Lung (tissue), 11 donors: ENCODE measurements at regions not wholly inside any gene's neighbourhood (a gene's known extent, or its start where the extent isn't known, plus 50 kb on each side); places are given as distances from the start of the nearest gene placed in this dataset.

ENCODE experiments used
- ATAC-seq: fragments of 200-7000 bp; cut with Tn5 transposase; one replicate; pipeline ENCODE4 v1.9.1; 2020; ENCODE audit warnings: moderate number of reproducible peaks; ENCODE audit not compliant: insufficient read depth, low FRiP score
- DNase-seq, 3 donors: peaks; one replicate each; pipeline ENCODE4 v3.0.0-alpha.2; 2013 to 2017
- H3K27ac ChIP-seq, 2 donors: one replicate each; pipeline ENCODE4 v1.5.1; 2013; ENCODE audit warnings: mild to moderate bottlenecking in 2 of 2, moderate library complexity in 2 of 2, control low read depth in 1 of 2, inconsistent platforms in 1 of 2, low read depth in 1 of 2, low read length in 1 of 2
- H3K27me3 ChIP-seq, 3 donors: one replicate each; pipeline ENCODE4 v1.5.1; 2013; ENCODE audit warnings: low read length in 2 of 3; ENCODE audit not compliant: control insufficient read depth in 3 of 3, insufficient read depth in 3 of 3
- H3K36me3 ChIP-seq, 4 donors: one replicate each; pipeline ENCODE4 v1.5.1; 2013; ENCODE audit warnings: low read length in 4 of 4, mild to moderate bottlenecking in 1 of 4, moderate library complexity in 1 of 4; ENCODE audit not compliant: control insufficient read depth in 4 of 4, insufficient read depth in 4 of 4
- H3K4me1 ChIP-seq, 5 donors: one replicate each; pipeline ENCODE4 v1.5.1; 2013; ENCODE audit warnings: low read length in 5 of 5, mild to moderate bottlenecking in 2 of 5, moderate library complexity in 1 of 5; ENCODE audit not compliant: control insufficient read depth in 5 of 5, insufficient read depth in 5 of 5
- H3K4me3 ChIP-seq: one replicate; pipeline ENCODE4 v1.5.1; 2013; ENCODE audit warnings: mild to moderate bottlenecking, control low read depth, moderate library complexity
- H3K9ac ChIP-seq, 2 donors: one replicate each; pipeline ENCODE4 v1.5.1; 2013; ENCODE audit warnings: low read length in 2 of 2, control low read depth in 1 of 2; ENCODE audit not compliant: insufficient read depth in 1 of 2
- H3K9me3 ChIP-seq, 4 donors: one replicate each; pipeline ENCODE4 v1.5.1; 2013; ENCODE audit warnings: low read length in 3 of 4, mild to moderate bottlenecking in 1 of 4, moderate library complexity in 1 of 4; ENCODE audit not compliant: control insufficient read depth in 4 of 4, insufficient read depth in 3 of 4
- WGBS, 2 donors: extraction: QIAGEN DNeasy Blood & Tissue Kit; methylation state at CpG; one replicate each; pipeline ENCODE4 v1.1.7; 2013; 5-methylcytosine and 5-hydroxymethylcytosine counted together
- TF ChIP-seq, protein P1 (sequence below): IDR thresholded peaks from 2 replicates; pipeline ENCODE4 v1.5.1; 2012; ENCODE audit warnings: mild to moderate bottlenecking; ENCODE audit errors: control extremely low read depth, extremely low read depth
- donor health status: control.
- donor health status: control.
- donor health status: Bipolar disorder and iron deficiency.
- donor health status: healthy.
- donor health status: DM: yes; HTN: yes; CAD: no.

DNA sequence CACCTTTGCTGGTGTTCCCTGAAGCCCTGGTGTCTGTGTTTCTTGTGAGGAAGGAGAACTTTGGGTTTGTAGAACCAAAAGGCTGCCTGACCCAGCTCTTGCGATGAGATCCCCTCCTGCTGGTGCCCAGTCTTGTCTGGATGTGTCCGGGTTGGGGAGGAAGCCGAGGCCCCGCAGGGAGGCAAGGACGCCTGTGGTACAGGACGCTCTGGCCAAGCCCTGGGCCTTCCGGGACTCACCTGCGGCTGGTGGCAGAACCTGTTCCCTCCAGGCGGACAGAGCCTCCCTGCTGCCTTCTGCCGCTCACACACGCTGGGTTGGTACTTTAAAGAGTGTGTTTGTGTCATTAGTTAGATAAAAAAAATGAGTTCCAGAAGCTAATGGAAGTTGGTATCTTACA, 616.2 kb downstream of the GALR1 start:
- H3K9ac ChIP-seq, result no peak overlapping the region
- H3K27ac ChIP-seq, result no peak overlapping the region
- TF ChIP-seq, protein P1, sequence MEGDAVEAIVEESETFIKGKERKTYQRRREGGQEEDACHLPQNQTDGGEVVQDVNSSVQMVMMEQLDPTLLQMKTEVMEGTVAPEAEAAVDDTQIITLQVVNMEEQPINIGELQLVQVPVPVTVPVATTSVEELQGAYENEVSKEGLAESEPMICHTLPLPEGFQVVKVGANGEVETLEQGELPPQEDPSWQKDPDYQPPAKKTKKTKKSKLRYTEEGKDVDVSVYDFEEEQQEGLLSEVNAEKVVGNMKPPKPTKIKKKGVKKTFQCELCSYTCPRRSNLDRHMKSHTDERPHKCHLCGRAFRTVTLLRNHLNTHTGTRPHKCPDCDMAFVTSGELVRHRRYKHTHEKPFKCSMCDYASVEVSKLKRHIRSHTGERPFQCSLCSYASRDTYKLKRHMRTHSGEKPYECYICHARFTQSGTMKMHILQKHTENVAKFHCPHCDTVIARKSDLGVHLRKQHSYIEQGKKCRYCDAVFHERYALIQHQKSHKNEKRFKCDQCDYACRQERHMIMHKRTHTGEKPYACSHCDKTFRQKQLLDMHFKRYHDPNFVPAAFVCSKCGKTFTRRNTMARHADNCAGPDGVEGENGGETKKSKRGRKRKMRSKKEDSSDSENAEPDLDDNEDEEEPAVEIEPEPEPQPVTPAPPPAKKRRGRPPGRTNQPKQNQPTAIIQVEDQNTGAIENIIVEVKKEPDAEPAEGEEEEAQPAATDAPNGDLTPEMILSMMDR, result no peak
- H3K9me3 ChIP-seq, result no peaks in the 10 kb centered on the region
- H3K27me3 ChIP-seq, result no peaks in the 10 kb centered on the region
- WGBS, 2 donors, result 93 to 96% methylated on average over 11 of the region's 11 CpGs
- no peaks in the 10 kb centered on the region for H3K36me3 ChIP-seq
- H3K4me3 ChIP-seq, result no peak overlapping the region
- ATAC-seq (no peak), DNase-seq (no peak)
- peaks cover 0 to 1% (median 0%) of the 10 kb centered on the region in 5 donors for H3K4me1 ChIP-seq

DNA sequence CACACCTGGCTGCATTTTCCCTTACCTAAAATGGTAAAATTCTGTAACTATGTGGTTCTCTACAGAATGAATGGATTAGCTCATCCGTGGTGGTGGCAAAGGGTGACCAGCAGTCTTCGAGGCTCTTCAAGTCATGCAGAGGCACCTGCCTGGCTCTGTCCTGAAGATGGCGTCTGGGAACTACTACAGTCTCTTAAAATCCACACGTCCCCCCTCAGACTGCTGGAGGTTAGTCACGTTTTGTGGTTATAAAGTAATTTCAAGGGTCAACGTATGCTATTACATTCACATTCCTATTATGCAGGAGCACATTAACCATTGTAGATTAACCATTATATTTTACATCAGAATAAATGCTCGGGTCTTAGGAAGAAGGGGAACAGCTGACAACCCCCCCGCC, 616.7 kb downstream of the GALR1 start:
- Histone ChIP-seq H3K4me1 (peaks cover 0 to 3% (median 0%) of the 10 kb centered on the region in 5 donors), H3K9ac (no peak overlapping the region), H3K27me3 (peaks cover 0 to 2% (median 0%) of the 10 kb centered on the region in 3 donors), H3K4me3 (no peak overlapping the region), H3K9me3 (no peaks in the 10 kb centered on the region), H3K36me3 (no peaks in the 10 kb centered on the region), H3K27ac (no peak overlapping the region)
- no peak for DNase-seq
- WGBS, 2 donors, result 87% methylated on average over 8 of the region's 8 CpGs
- TF ChIP-seq, protein P1, result no peak
- ATAC-seq, result no peak

DNA sequence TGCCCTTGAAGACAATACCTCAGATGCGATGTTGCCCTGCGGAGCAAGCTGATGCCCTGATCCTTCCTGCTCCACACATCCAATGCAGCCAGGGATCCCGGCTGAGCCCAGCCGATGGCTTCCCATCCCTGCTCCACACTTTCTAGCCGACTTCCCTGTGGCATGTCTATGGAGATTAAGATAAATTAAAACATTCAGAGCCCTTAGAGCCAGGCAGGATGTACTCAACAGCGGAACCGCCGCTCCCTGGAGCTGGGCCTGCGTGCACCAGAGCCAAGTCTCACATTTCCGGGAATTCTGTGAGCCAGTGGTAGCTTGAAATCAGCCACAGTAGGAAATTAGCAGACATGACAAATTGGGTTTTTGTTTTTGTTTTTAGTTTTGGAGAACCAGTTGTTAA, 620.6 kb downstream of the GALR1 start:
- WGBS, 2 donors, result 59 to 75% methylated on average over 10 of the region's 10 CpGs
- DNase-seq, result peak; percentile 27 to 68 (median 31)
- TF ChIP-seq, protein P1, result no peak

DNA sequence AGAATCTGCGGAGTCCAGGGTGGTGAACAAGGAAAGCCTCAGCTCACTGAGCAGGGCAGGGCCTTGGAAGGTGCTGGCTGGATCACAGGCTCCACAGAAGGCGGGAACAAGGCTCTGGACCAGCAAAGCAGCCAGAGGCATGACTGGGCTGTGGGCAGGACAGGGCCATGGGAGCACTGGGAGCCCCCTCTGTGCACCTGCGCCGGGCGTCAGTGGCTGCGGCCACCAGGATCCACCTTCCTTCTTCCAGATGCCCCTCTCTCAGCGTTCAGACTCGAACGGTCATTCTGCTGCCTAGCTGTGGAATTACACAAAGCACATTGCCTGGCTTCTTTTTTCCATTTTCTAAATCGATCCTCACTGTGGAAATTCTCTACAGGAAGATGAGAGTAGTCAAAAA, 621.2 kb downstream of the GALR1 start:
- no peak overlapping the region for H3K9ac ChIP-seq
- H3K27ac ChIP-seq, result peak overlapping the region in 1 of 2 donors; percentile 73
- TF ChIP-seq, protein P1, result no peak
- H3K36me3 ChIP-seq, result no peaks in the 10 kb centered on the region
- WGBS, 2 donors, result 86 to 89% methylated on average over 10 of the region's 10 CpGs
- ATAC-seq, result no peak
- H3K4me1 ChIP-seq, result peaks cover 0 to 3% (median 0%) of the 10 kb centered on the region in 5 donors
- no peak for DNase-seq
- H3K4me3 ChIP-seq, result no peak overlapping the region
- H3K9me3 ChIP-seq, result no peaks in the 10 kb centered on the region
- peaks cover 0 to 4% (median 0%) of the 10 kb centered on the region in 3 donors for H3K27me3 ChIP-seq

More for the DNA sequence above, 620.6 kb downstream of the GALR1 start:
- Histone ChIP-seq H3K4me3 (no peak overlapping the region), H3K9me3 (no peaks in the 10 kb centered on the region), H3K27ac (peak overlapping the region in 1 of 2 donors; percentile 29), H3K9ac (no peak overlapping the region), H3K27me3 (peaks cover 0 to 4% (median 0%) of the 10 kb centered on the region in 3 donors), H3K4me1 (peaks cover 0 to 3% (median 0%) of the 10 kb centered on the region in 5 donors), H3K36me3 (no peaks in the 10 kb centered on the region)
- no peak for ATAC-seq
